ENCODE measurements at regions not wholly inside any gene's neighbourhood (a gene's known extent, or its start where the extent isn't known, plus 50 kb on each side); places are given as distances from the start of the nearest gene placed in this dataset.

- no peaks in the 10 kb centered on the region for H3K4me1 ChIP-seq (ENCODE audit: control insufficient read depth, insufficient read depth, low read length)
- WGBS (ENCODE audit: insufficient coverage), result 88% methylated on average over 6 of the region's 7 CpGs
- H3K27ac ChIP-seq (ENCODE audit: low read depth, low read length), result no peak overlapping the region
- no peak overlapping the region for H3K4me3 ChIP-seq (ENCODE audit: low read depth, low read length)
- no peak for DNase-seq (ENCODE audit: low read depth in 4 of 6, low spot score in 6 of 6)
- no peaks in the 10 kb centered on the region for H3K9me3 ChIP-seq (ENCODE audit: control insufficient read depth, insufficient read depth, low read length)
- H3K36me3 ChIP-seq (ENCODE audit: control insufficient read depth, insufficient read depth, low read length), result no peaks in the 10 kb centered on the region
- H3K27me3 ChIP-seq (ENCODE audit: control insufficient read depth, insufficient read depth, low read length), result no peaks in the 10 kb centered on the region
These were observed 210.5 kb upstream of the RNF32 start for GRCh38 chr7:156430109-156430508.

DNA sequence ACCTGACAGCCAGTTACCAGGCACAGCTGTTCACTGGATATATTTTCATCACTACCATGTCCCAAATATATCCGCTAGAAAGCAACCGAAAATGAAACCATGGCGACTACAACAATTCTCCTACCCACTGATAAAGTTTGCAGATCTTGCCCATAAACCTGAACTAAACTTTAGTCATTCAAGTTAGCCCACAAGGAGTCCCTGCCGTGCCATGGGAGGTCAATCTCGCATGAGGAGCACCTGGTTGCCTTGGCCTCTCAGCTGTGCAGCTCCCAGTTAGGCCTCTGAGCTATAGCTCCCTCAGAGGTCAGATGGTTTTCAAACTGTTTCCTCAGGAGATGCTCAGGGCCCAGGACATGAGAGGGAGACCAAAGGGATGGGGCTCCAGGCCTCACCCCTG, 211.1 kb upstream of the RNF32 start:
- DNase-seq (ENCODE audit: low read depth in 4 of 6, low spot score in 6 of 6), result no peak
- no peaks in the 10 kb centered on the region for H3K36me3 ChIP-seq (ENCODE audit: control insufficient read depth, insufficient read depth, low read length)
- no peaks in the 10 kb centered on the region for H3K27me3 ChIP-seq (ENCODE audit: control insufficient read depth, insufficient read depth, low read length)
- H3K9me3 ChIP-seq (ENCODE audit: control insufficient read depth, insufficient read depth, low read length), result no peaks in the 10 kb centered on the region
- WGBS (ENCODE audit: insufficient coverage), result 100% methylated on average over 5 of the region's 5 CpGs
- H3K4me1 ChIP-seq (ENCODE audit: control insufficient read depth, insufficient read depth, low read length), result no peaks in the 10 kb centered on the region
- H3K4me3 ChIP-seq (ENCODE audit: low read depth, low read length), result no peak overlapping the region
- H3K27ac ChIP-seq (ENCODE audit: low read depth, low read length), result no peak overlapping the region

DNA sequence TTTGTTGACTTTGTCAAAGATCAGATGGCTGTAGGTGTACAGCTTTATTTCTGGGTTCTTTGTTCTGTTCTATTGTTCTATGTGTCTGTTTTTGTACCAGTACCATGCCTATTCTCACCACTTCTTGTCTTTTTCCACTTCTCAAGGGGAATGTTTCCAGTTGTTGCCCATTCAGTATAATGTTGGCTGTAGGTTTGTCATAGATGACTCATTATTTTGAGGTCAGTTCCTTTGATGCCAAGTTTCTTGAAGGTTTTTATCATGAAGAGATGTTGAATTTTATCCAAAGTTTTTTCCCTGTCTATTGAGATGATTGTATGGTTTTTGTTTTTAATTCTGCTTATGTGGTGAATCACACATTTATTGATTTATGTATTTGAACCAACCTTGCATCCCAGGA, 216.7 kb upstream of the RNF32 start:
- no peak for DNase-seq (ENCODE audit: low read depth in 4 of 6, low spot score in 6 of 6)
- Histone ChIP-seq H3K4me1 (ENCODE audit: control insufficient read depth, insufficient read depth, low read length) (no peaks in the 10 kb centered on the region), H3K4me3 (ENCODE audit: low read depth, low read length) (no peak overlapping the region), H3K27ac (ENCODE audit: low read depth, low read length) (no peak overlapping the region), H3K36me3 (ENCODE audit: control insufficient read depth, insufficient read depth, low read length) (no peaks in the 10 kb centered on the region), H3K27me3 (ENCODE audit: control insufficient read depth, insufficient read depth, low read length) (no peaks in the 10 kb centered on the region), H3K9me3 (ENCODE audit: control insufficient read depth, insufficient read depth, low read length) (no peaks in the 10 kb centered on the region)

GRCh38 chr7:156420496-156420895, 220.1 kb upstream of the RNF32 start:
- no peak overlapping the region for H3K27ac ChIP-seq (ENCODE audit: low read depth, low read length)
- WGBS (ENCODE audit: insufficient coverage), result 86% methylated on average over 1 of the region's 1 CpG
- no peaks in the 10 kb centered on the region for H3K36me3 ChIP-seq (ENCODE audit: control insufficient read depth, insufficient read depth, low read length)
- no peak overlapping the region for H3K4me3 ChIP-seq (ENCODE audit: low read depth, low read length)
- H3K4me1 ChIP-seq (ENCODE audit: control insufficient read depth, insufficient read depth, low read length), result no peaks in the 10 kb centered on the region
- no peaks in the 10 kb centered on the region for H3K9me3 ChIP-seq (ENCODE audit: control insufficient read depth, insufficient read depth, low read length)
- DNase-seq (ENCODE audit: low read depth in 4 of 6, low spot score in 6 of 6), result no peak
- H3K27me3 ChIP-seq (ENCODE audit: control insufficient read depth, insufficient read depth, low read length), result no peaks in the 10 kb centered on the region

GRCh38 chr7:156419782-156420181, 220.8 kb upstream of the RNF32 start:
- Histone ChIP-seq H3K27ac (ENCODE audit: low read depth, low read length) (no peak overlapping the region), H3K4me3 (ENCODE audit: low read depth, low read length) (no peak overlapping the region), H3K36me3 (ENCODE audit: control insufficient read depth, insufficient read depth, low read length) (no peaks in the 10 kb centered on the region), H3K9me3 (ENCODE audit: control insufficient read depth, insufficient read depth, low read length) (no peaks in the 10 kb centered on the region), H3K4me1 (ENCODE audit: control insufficient read depth, insufficient read depth, low read length) (no peaks in the 10 kb centered on the region), H3K27me3 (ENCODE audit: control insufficient read depth, insufficient read depth, low read length) (no peaks in the 10 kb centered on the region)
- DNase-seq (ENCODE audit: low read depth in 4 of 6, low spot score in 6 of 6), result no peak
- WGBS (ENCODE audit: insufficient coverage), result 100% methylated on average over 1 of the region's 3 CpGs

GRCh38 chr7:156402255-156402654, 238.3 kb upstream of the RNF32 start:
- 85% methylated on average over 5 of the region's 11 CpGs for WGBS (ENCODE audit: insufficient coverage)
- Histone ChIP-seq H3K9me3 (ENCODE audit: control insufficient read depth, insufficient read depth, low read length) (peaks cover 3% of the 10 kb centered on the region), H3K27me3 (ENCODE audit: control insufficient read depth, insufficient read depth, low read length) (no peaks in the 10 kb centered on the region), H3K27ac (ENCODE audit: low read depth, low read length) (no peak overlapping the region), H3K4me1 (ENCODE audit: control insufficient read depth, insufficient read depth, low read length) (no peaks in the 10 kb centered on the region), H3K36me3 (ENCODE audit: control insufficient read depth, insufficient read depth, low read length) (no peaks in the 10 kb centered on the region), H3K4me3 (ENCODE audit: low read depth, low read length) (no peak overlapping the region)
- DNase-seq (ENCODE audit: low read depth in 4 of 6, low spot score in 6 of 6), result no peak

DNA sequence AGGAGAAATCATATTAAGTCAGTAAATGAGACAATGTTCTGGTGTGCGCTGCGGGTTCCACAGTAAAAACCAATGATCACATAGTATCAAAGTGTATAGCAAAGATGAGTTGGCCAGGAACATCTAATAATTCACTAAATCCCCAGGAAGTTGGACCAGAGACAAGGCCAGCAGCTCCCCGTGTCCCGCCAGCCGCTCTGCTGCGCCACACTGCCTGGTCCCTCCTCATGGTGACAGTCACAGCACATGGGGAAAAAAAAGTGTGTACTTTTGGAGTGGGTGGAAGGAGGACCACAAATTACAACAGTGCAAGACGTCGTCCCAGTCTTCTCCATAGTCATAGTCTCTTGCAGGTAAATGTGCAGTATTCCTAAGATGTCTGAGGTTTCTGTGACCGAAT, 239.0 kb upstream of the RNF32 start:
- no peaks in the 10 kb centered on the region for H3K36me3 ChIP-seq (ENCODE audit: control insufficient read depth, insufficient read depth, low read length)
- H3K4me3 ChIP-seq (ENCODE audit: low read depth, low read length), result no peak overlapping the region
- no peak overlapping the region for H3K27ac ChIP-seq (ENCODE audit: low read depth, low read length)
- H3K27me3 ChIP-seq (ENCODE audit: control insufficient read depth, insufficient read depth, low read length), result no peaks in the 10 kb centered on the region
- H3K9me3 ChIP-seq (ENCODE audit: control insufficient read depth, insufficient read depth, low read length), result peaks cover 3% of the 10 kb centered on the region
- no peak for DNase-seq (ENCODE audit: low read depth in 4 of 6, low spot score in 6 of 6)
- 88% methylated on average over 3 of the region's 9 CpGs for WGBS (ENCODE audit: insufficient coverage)
- H3K4me1 ChIP-seq (ENCODE audit: control insufficient read depth, insufficient read depth, low read length), result no peaks in the 10 kb centered on the region

- no peaks in the 10 kb centered on the region for H3K4me1 ChIP-seq (ENCODE audit: control insufficient read depth, insufficient read depth, low read length)
- WGBS (ENCODE audit: insufficient coverage), result 77% methylated on average over 5 of the region's 5 CpGs
- no peaks in the 10 kb centered on the region for H3K27me3 ChIP-seq (ENCODE audit: control insufficient read depth, insufficient read depth, low read length)
- no peaks in the 10 kb centered on the region for H3K9me3 ChIP-seq (ENCODE audit: control insufficient read depth, insufficient read depth, low read length)
- DNase-seq (ENCODE audit: low read depth in 4 of 6, low spot score in 6 of 6), result no peak
- H3K4me3 ChIP-seq (ENCODE audit: low read depth, low read length), result no peak overlapping the region
- no peak overlapping the region for H3K27ac ChIP-seq (ENCODE audit: low read depth, low read length)
- H3K36me3 ChIP-seq (ENCODE audit: control insufficient read depth, insufficient read depth, low read length), result no peaks in the 10 kb centered on the region
These were observed 240.5 kb upstream of the RNF32 start for GRCh38 chr7:156400046-156400445.

- WGBS (ENCODE audit: insufficient coverage), result 65% methylated on average over 16 of the region's 19 CpGs
- H3K27ac ChIP-seq (ENCODE audit: low read depth, low read length), result no peak overlapping the region
- DNase-seq (ENCODE audit: low read depth in 4 of 6, low spot score in 6 of 6), result peak in 2 of 6 donors; percentile 16 to 81
- no peaks in the 10 kb centered on the region for H3K9me3 ChIP-seq (ENCODE audit: control insufficient read depth, insufficient read depth, low read length)
- H3K36me3 ChIP-seq (ENCODE audit: control insufficient read depth, insufficient read depth, low read length), result no peaks in the 10 kb centered on the region
- no peaks in the 10 kb centered on the region for H3K27me3 ChIP-seq (ENCODE audit: control insufficient read depth, insufficient read depth, low read length)
- H3K4me1 ChIP-seq (ENCODE audit: control insufficient read depth, insufficient read depth, low read length), result no peaks in the 10 kb centered on the region
- no peak overlapping the region for H3K4me3 ChIP-seq (ENCODE audit: low read depth, low read length)
These were observed 243.3 kb upstream of the RNF32 start for GRCh38 chr7:156397249-156397648.

- Histone ChIP-seq H3K9me3 (ENCODE audit: control insufficient read depth, insufficient read depth, low read length) (no peaks in the 10 kb centered on the region), H3K4me3 (ENCODE audit: low read depth, low read length) (no peak overlapping the region), H3K36me3 (ENCODE audit: control insufficient read depth, insufficient read depth, low read length) (no peaks in the 10 kb centered on the region), H3K27ac (ENCODE audit: low read depth, low read length) (no peak overlapping the region), H3K27me3 (ENCODE audit: control insufficient read depth, insufficient read depth, low read length) (no peaks in the 10 kb centered on the region), H3K4me1 (ENCODE audit: control insufficient read depth, insufficient read depth, low read length) (no peaks in the 10 kb centered on the region)
- WGBS (ENCODE audit: insufficient coverage), result 92% methylated on average over 24 of the region's 24 CpGs
- DNase-seq (ENCODE audit: low read depth in 4 of 6, low spot score in 6 of 6), result no peak
These were observed 251.4 kb upstream of the RNF32 start for GRCh38 chr7:156389116-156389692.

Data from spinal cord (tissue), 9 donors.